Breast epithelium (tissue), 4 donors: ENCODE measurements at regions not wholly inside any gene's neighbourhood (a gene's known extent, or its start where the extent isn't known, plus 50 kb on each side); places are given as distances from the start of the nearest gene placed in this dataset.

ENCODE experiments used
- DNase-seq, 2 donors: peaks; one replicate each; pipeline ENCODE4 v3.0.0-alpha.2; 2019; ENCODE audit warnings: low spot score in 2 of 2
- H3K27ac ChIP-seq, 2 donors: fragments of 200-600 bp; sonication (generic) in 1 of 2; one replicate each; pipeline ENCODE4 v1.5.1; 2016 to 2019; ENCODE audit warnings: mild to moderate bottlenecking in 1 of 2
- H3K27me3 ChIP-seq, 2 donors: fragments of 200-600 bp; sonication (generic) in 1 of 2; one replicate each; pipeline versions ENCODE4 v1.5.1 to v1.6.0; 2017 to 2019; ENCODE audit warnings: control low read depth in 1 of 2, mild to moderate bottlenecking in 1 of 2
- H3K36me3 ChIP-seq: fragments of 200-600 bp; one replicate; pipeline ENCODE4 v1.5.1; 2019
- H3K4me1 ChIP-seq, 2 donors: fragments of 200-600 bp; sonication (generic); one replicate each; pipeline ENCODE4 v1.5.1; 2016 to 2019; ENCODE audit warnings: control low read depth in 1 of 2
- H3K4me3 ChIP-seq, 3 donors: fragments of 200-600 bp; sonication (generic); 1 replicate in 2 of 3; 2 replicates in 1 of 3; pipeline ENCODE4 v1.5.1; 2016 to 2019; ENCODE audit warnings: mild to moderate bottlenecking in 3 of 3, moderate library complexity in 2 of 3
- H3K9me3 ChIP-seq, 2 donors: fragments of 200-600 bp; sonication (generic) in 1 of 2; one replicate each; pipeline ENCODE4 v1.5.1; 2016 to 2019; ENCODE audit warnings: control low read depth in 1 of 2
- CTCF ChIP-seq, 3 donors: fragments of 450-650 bp; IDR thresholded peaks; one replicate each; pipeline ENCODE4 v1.5.1; 2016 to 2017; ENCODE audit warnings: antibody characterized with exemption in 3 of 3, mild to moderate bottlenecking in 3 of 3, moderate library complexity in 3 of 3
- POLR2A ChIP-seq: fragments of 450-650 bp; IDR thresholded peaks from one replicate; pipeline ENCODE4 v1.6.1; 2016; ENCODE audit warnings: antibody characterized with exemption, mild to moderate bottlenecking, moderate library complexity
- POLR2AphosphoS5 ChIP-seq, 3 donors: sonication (generic); formaldehyde crosslinking; IDR thresholded peaks; one replicate each; pipeline ENCODE4 v1.6.1; 2017; ENCODE audit warnings: antibody characterized with exemption in 3 of 3
- intact Hi-C: fragments of 100-400 bp; cut with DNase I; formaldehyde crosslinking; loops from one replicate; pipeline ENCODE4 v1.15.1; 2023; ENCODE audit warnings: low total_unique reads

GRCh38 chr12:91332302-91332701 is 149.7 kb upstream of the DCN start:
- Histone ChIP-seq H3K4me3 (no peak overlapping the region), H3K36me3 (no peaks in the 10 kb centered on the region), H3K27me3 (no peaks in the 10 kb centered on the region), H3K27ac (no peak overlapping the region), H3K4me1 (no peaks in the 10 kb centered on the region), H3K9me3 (no peaks in the 10 kb centered on the region)
- DNase-seq = no peak
- intact Hi-C loops = no loop called here
- TF ChIP-seq CTCF (IDR thresholded peaks at IDR 0.05) = peak in 1 of 3 donors; percentile 15
- no peak for TF ChIP-seq POLR2AphosphoS5 (IDR thresholded peaks at IDR 0.05)

GRCh38 chr12:91331371-91331770 is 148.8 kb upstream of the DCN start:
- intact Hi-C loops = no loop called here
- Histone ChIP-seq H3K27ac (no peak overlapping the region), H3K27me3 (no peaks in the 10 kb centered on the region), H3K9me3 (no peaks in the 10 kb centered on the region), H3K4me1 (no peaks in the 10 kb centered on the region), H3K36me3 (no peaks in the 10 kb centered on the region), H3K4me3 (no peak overlapping the region)
- no peak for DNase-seq
- no peak for TF ChIP-seq POLR2AphosphoS5 (IDR thresholded peaks at IDR 0.05)
- no peak for TF ChIP-seq POLR2A
- TF ChIP-seq CTCF (IDR thresholded peaks at IDR 0.05) = no peak

GRCh38 chr12:91328451-91328850 is 145.8 kb upstream of the DCN start:
- Histone ChIP-seq H3K9me3 (no peaks in the 10 kb centered on the region), H3K4me3 (no peak overlapping the region), H3K27ac (no peak overlapping the region), H3K4me1 (no peaks in the 10 kb centered on the region), H3K27me3 (no peaks in the 10 kb centered on the region), H3K36me3 (no peaks in the 10 kb centered on the region)
- DNase-seq = no peak
- TF ChIP-seq POLR2A (no peak), POLR2AphosphoS5 (IDR thresholded peaks at IDR 0.05) (no peak), CTCF (IDR thresholded peaks at IDR 0.05) (no peak)
- intact Hi-C loops = no loop called here

GRCh38 chr12:91327889-91328288 is 145.3 kb upstream of the DCN start:
- intact Hi-C loops = no loop called here
- Histone ChIP-seq H3K9me3 (no peaks in the 10 kb centered on the region), H3K4me3 (no peak overlapping the region), H3K4me1 (no peaks in the 10 kb centered on the region), H3K36me3 (no peaks in the 10 kb centered on the region), H3K27ac (peak overlapping the region in 1 of 2 donors; percentile 41), H3K27me3 (no peaks in the 10 kb centered on the region)
- no peak for DNase-seq
- no peak for TF ChIP-seq CTCF (IDR thresholded peaks at IDR 0.05)
- no peak for TF ChIP-seq POLR2A
- no peak for TF ChIP-seq POLR2AphosphoS5 (IDR thresholded peaks at IDR 0.05)

GRCh38 chr12:91327131-91327530 is 144.5 kb upstream of the DCN start:
- no peaks in the 10 kb centered on the region for H3K27me3 ChIP-seq
- DNase-seq = no peak
- intact Hi-C loops = no loop called here
- peak overlapping the region in 2 of 3 donors; percentile 2 to 27 for H3K4me3 ChIP-seq
- H3K36me3 ChIP-seq = no peaks in the 10 kb centered on the region
- TF ChIP-seq POLR2AphosphoS5 (IDR thresholded peaks at IDR 0.05) = no peak
- H3K4me1 ChIP-seq = no peaks in the 10 kb centered on the region
- peak overlapping the region; percentile 24 to 41 for H3K27ac ChIP-seq
- H3K9me3 ChIP-seq = no peaks in the 10 kb centered on the region
